HG02943 (cell line): ENCODE measurements at regions not wholly inside any gene's neighbourhood (a gene's known extent, or its start where the extent isn't known, plus 50 kb on each side); places are given as distances from the start of the nearest gene placed in this dataset.

Experiments
- ATAC-seq: cut with Tn5 transposase; IDR thresholded peaks from one replicate; pipeline ENCODE4 v1.9.1; 2021; ENCODE audit warnings: mild to moderate bottlenecking, low read depth, moderate library complexity; ENCODE audit not compliant: unreplicated experiment

DNA sequence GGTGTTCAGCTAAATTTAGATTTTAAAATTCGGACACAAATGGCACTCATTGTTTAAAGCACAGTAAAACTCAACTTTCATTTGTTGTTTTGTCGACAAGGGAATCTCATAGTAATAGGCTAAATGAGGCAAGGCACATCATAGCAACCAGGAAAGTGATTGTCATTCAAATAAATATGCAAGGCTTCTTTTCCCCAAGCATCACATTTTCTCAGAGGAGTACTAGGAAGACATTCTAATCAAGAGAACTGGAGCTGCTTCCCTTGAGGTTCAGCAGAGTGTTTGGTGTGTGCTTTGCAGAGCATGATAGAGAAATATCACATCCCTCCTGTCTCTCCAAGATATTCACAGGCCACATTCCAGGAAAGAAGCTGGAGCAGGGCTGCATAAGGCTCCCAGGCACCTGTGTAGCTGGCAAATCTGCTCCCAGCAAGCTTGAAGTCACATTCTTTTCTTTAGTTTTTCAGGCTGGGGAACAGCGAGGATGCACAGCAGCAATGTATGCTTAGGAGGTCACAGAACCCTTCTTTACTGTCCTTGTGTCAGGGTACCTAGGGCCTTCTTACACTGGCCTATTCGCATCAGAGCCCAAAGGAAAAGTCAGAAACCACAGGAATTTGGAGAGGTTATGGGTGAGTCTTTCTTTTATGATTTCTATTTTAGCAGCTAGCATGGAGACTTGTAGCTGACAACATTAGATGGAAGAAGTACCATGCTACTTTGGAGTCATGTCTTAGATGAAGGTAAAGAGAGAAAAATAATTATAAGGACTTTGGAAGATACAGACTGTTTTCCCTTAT lies 95.9 kb upstream of the HDAC9 start:
- ATAC-seq, result no peak

DNA sequence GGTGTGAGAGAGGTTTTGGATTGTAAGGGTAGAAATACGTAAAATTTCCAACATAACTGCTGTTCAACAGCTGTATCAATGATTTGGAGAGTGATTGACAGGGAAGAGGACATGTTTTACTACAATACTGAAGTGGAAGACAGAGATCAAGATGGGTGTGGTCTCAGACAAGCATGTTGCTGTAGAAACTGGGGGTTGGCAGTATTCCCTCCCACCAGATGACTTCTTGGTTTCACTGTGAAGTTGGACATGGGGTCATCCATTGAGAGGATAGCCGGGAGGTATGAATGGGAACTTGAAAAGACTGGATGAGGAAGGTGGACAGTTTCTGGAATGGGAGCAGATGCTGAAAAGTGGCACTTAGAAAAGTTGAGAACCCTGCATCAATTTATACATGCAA lies 95.3 kb upstream of the HDAC9 start:
- no peak for ATAC-seq

DNA sequence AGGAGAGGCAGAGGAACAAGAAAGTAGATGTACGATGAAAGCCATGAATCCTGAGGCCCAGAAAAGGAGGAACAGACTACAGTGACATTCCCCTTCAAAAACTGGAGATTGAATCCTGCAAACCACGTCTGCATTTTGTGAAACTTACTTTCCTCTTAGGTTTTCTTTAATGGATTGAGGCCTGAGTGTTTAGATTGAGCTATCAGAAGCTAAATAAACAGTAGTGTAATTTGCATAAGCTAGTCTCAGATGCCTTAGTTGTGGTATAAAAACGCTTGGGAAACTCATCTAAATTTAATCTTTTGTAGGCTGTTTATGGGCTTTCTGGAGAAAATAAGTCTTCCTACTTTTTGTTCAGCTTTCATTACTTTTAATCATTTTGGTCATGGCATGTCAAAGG lies 94.8 kb upstream of the HDAC9 start:
- ATAC-seq, result no peak

DNA sequence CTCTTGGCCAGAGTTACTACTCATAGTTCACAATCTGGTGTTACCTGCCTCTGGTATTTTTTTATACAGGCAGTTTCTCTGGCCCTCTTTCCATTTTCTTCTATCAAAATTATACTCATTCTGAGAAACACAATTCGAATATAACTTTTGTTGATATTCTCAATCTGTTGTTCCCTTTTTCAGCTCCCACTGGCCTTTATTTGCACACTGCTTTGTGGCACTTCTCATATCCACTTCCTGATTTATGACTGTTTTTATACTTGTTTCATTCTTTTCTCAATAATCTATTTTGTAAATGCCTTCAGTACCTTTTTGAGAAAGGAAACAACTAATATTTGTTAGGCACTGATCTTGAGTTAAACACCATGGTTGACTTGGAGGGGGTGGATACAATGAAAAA lies 93.8 kb upstream of the HDAC9 start:
- no peak for ATAC-seq

DNA sequence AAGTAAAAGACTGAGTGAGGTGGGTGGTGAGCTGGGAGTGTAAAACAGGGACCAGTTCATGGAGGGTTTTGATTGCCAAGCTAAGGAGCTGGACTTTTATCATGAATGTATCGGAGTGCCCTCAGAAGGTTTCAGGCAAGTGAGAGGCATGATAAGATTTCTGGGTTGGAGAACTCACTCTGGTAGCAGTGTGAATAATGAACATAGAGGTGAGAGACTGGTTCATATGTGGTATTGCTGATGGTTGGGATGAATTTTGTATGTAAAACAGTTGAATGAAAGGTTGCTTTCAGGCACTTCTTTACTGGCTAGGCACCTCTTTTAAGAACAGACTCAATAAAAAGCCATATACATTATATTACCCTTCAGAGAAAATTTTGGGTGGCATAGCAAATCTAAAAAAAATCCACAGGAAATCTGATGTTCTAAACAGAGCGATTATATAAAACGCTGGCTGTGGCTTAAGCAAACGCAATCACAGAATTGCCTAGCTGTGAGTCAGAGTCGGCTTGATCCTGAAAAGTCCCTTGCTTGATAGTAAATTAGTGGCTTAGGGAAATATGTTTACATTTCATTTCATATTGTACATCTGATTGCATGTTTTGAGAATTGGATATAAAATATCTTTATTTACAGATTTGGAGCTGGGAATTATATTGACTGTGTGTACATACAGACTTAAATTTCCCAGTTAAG lies 92.9 kb upstream of the HDAC9 start:
- ATAC-seq, result no peak

DNA sequence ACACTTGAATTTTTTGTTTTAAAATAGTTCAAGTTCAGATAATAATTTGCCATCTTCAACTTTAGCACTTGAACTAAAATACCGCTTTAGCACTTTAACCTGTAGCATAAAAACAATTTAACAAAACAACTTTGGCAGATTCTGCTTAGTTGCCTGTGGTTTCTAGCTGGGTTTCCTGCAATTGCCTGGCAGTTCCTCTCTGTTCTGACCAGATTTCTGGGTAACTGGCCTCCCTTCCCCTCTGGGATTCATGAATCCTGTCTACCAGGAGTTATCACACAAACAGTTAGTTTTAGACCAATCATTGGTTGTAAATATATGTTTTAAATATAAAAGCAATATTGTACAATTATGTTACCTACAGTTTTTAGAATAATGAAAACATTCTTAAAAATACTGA lies 89.8 kb upstream of the HDAC9 start:
- no peak for ATAC-seq

DNA sequence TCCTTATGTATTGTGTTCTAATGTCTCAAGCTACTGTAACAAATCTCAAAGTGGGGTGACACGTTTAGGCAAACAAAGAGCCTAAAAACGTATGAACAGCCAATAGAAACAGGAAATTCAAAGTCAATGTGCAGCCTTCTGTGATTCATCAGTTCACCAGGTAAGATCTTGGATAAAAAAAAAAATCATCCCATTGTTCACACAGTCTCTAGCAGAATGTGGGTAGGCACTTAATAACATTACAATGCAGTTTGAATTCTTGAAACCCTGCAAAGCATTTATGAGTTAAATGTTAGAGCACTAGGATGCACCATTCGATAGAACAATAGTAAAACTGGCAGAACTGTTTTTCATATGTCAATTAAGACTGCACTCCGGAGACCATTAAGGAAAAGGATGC lies 88.2 kb upstream of the HDAC9 start:
- ATAC-seq, result no peak

DNA sequence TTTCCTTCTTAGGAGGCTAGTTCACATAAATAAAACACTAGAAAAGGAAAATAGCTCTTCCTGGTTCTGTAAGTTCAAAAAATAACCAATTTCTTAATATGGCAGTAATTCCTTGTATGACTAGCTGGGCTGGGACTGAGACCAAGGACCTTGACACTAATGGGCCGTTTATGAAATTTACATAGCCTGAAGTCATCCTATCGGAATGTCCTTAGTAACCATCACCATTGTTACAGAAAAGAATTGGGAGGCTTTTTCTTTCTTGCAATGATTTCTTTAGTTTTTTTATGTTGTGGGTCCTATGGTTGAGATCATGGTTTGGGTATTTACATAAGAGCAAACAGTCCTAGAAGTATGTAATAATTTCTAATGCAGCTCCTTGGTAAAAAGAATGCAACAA lies 87.1 kb upstream of the HDAC9 start:
- no peak for ATAC-seq

DNA sequence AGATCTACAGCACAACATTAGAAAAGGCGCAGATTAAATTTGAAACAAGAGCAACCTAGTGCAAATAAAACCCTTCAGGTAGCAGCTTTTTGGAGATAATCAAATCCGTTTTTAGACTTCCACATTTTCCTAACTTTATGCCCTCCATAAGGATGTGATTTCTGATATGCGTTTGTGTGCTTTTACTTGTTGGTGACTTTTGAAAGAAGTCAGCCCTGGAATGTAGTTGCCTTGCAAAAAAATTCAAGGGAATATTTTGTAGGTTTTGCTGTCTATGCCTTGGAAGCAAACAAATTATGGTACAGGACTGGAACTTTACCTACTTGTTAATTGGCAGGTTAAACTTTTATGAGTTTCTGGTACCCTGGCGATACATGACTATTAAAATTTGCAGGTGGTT lies 86.7 kb upstream of the HDAC9 start:
- ATAC-seq, result no peak

DNA sequence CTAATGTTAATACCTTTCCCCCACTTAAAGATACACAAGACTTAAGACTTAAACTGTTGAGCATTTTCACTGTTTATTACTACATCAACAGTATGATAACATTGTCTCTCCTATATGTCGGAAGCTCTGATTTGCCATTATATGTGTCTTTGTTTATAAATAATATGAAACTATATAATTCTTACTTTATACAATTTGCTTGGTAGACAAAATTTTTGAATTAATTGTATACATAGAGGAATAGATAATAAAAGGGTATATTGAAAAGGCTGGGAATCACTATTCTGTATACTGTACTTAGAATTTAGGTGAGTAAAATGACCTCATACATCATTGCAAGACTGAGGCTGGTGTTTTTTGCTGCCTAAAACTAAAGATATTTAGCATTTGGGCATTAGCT lies 82.1 kb upstream of the HDAC9 start:
- no peak for ATAC-seq

DNA sequence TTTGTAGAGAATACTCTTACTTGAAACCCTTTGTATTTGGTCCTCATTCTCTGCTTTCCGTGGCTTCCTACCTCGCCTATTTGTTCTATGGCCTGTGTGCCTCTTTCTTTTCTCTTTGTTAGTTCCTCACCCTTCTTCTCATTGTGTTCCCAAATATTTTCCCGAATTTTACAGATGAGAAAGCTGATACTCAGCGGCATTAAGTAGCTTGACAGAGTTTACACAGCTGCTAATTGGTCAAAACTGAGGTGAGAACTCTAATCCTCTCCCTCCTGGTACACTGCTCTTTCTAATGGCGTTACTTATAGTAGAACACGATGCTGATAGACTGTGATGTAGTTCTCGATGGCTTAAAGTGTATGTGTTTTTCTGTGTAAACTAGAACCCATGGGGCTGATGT lies 80.7 kb upstream of the HDAC9 start:
- ATAC-seq, result no peak

DNA sequence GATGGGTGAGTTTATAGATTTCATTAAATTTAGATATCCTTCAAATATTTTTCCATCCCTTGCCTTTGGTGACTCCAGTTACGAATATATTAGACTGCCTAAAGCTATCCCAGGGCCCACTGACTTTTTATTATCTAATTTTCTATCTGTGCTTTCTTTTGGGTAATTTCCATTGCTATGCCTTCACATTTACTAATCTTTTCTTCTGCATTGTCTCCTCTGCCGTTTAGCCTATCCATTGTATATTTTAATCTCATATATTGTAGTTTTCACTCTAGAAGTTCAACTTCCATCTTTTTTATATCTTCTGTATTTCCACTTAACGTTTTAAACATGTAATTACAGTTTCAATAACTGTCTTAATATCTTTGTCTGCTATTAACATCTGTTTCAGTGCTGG lies 78.6 kb upstream of the HDAC9 start:
- no peak for ATAC-seq

DNA sequence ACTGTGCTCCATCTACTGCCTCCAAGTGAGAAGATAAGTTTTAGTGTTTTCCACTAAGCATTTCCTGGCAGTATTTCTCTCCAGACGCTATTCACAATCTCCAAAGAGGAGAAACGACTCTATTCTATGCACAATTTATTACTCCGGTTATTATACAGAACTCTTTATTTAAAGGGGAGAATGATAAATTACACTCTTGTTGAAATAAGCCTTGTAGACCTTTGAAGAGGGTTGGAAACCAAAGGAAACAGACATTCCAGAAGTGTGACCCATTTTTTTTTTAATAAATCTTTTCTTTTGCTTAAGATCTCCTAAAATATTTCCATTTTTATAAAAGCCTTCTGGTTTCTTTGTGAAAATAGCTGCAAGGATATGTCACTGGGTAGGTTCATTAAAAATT lies 76.1 kb upstream of the HDAC9 start:
- no peak for ATAC-seq

DNA sequence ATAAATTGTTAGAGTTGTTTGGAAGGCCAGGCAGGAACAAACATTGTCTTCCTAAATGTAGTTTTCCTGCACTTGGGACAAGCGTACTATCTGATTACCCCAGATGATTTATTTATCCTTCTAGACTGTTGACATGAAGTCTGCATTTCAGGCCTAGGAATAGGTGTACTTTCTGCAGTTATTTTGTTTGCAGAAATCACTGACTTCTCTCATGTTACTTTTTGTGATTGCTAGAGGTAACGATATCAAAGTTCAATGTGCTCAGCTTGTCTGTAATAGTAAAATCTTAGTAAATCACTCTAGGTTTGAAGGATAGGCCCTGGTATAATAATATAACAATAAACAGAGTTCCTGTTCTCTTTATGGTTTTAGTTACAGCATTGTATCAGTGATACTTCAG lies 75.4 kb upstream of the HDAC9 start:
- ATAC-seq, result no peak

DNA sequence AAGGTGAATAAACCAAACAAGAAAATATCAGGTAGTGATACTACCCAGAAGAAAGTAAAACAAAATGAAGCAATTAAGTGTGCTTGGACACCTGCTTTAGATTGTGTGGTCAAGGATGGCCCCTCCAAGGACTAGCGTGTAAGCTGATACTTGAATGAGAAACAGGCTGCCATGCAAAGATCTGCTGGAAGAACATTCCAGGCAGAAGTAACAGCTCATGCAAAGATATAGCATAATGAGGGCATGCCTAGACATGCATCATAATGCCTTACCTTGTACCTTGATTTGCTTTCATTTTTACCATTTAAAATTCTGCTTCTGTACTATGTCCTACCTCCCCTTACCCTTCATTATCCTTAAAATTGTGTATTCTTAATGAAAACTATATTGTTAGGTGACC lies 74.8 kb upstream of the HDAC9 start:
- ATAC-seq, result no peak

DNA sequence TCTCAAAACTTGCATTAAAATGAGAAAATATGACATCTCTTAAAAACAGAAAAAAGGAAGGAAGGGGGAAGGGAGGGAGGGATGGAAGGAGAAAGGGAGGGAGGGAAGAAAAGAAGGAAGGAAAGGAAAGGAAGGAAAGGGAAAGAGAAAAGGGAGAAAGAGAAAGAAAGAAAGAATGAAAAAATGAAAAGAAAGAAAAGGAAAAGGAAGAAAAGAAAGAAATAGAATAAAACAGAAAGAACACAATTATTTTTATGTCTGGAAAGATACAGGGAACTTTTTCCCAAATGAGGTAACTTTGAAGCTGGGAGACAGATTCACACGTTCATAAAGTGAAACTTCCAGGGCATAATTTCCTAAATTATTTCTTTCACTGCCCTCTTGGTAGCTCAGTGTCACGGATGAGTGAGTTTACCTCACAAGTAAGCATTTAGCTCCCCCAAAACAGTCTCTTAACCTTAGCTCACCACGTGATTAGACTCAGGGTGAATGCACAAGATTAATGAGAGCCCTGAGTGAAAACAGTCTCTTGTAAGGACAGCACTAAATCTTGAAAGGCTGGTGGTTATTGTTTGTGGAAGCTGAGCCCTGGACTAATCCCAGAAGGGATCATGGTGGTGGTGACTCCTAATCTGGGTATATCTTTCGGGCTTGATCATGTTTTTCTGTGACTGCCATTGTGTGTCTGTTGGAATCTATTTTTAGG lies 74.1 kb upstream of the HDAC9 start:
- no peak for ATAC-seq

DNA sequence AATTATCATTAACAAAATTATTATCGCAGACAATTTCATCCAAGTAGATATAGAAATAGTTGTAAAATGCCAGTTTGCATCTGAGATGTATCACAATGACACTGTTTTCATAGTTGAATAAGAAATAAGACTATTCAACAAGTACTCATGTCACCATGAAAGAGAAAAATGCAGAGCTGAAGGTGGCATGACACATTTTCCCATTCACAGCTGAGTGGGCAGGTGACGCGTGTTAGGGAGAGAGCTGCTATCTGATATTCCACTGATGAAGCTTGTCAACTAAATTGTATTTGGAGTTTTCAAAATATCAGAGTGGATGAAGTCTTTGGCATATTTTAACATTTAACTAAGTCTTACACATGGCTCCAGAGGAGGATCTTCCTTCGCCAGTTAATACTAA lies 70.3 kb upstream of the HDAC9 start:
- ATAC-seq, result no peak

DNA sequence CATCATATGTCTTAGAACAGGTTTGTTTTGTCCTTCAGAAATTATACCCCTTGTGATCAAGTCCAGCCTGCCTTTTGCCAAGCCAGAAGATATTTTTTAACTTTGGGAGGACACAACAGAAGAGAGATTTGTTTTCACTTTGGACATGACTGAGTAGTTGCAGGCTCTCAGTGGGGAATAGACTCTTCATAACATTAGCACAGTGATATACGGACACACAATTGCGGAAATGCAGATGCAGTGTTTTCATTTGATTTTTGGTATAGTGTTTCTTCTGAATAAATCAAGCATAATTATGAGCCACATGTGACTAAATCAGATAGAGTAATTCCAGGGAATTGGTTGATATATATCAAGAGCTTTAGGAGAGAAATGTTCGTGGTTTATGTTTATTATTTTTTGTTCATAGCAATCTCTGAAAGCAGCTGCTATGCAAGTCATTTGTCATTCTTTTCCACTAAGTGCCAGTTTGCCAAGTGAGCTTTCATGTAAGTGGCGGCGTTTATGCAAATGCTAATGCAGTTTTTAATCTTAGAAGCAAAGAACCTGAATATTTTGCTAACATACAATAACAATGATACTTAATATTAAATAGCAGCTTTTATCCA lies 69.6 kb upstream of the HDAC9 start:
- ATAC-seq, result no peak

DNA sequence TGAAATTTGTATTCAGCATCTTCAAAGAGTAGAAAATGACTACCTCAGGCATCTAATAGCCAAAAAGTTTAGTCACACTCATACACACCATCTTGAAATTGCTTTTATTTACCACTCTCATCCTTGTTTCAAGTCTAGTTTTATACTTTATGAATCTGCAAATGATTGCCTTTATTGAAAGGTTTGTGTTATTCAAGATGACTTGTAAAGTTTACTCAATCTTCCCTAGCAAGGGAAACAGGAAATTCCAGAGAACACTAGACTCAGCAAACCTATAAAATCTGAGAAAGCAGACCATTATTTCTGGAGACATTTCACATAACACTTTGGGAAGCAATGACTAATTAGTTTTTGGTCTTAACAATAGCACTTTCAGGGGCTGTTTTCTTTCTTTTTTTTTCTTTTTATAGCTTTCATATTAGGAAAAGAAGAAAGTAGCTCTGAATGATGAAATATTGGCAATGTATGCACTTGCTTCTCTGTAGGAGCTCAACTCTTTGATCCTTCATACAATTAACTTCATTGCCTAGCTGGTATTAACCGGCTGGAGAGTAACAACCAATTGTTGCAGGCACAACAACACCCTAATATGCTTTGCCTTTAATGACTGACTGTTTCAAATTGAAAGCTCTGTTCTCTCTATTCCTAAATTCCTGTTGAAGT lies 68.9 kb upstream of the HDAC9 start:
- no peak for ATAC-seq

DNA sequence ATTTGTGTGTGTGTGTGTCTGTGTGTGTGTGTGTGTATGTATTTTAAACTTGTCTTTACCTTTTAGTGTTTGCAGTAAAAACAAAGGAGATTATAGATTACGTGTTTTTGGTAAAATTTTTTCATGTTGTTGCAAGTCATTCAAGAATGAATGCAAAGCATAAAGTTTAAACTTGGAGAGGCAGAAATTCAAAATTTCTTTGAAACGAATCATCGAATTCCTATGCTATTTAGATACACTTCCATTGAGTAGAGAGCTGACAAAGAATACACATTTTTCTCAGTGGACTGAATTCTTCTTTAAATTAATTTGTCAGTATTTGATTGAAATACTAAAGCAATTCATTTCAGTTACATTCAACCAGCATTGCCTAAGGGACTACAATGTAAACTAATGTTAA lies 66.0 kb upstream of the HDAC9 start:
- no peak for ATAC-seq

DNA sequence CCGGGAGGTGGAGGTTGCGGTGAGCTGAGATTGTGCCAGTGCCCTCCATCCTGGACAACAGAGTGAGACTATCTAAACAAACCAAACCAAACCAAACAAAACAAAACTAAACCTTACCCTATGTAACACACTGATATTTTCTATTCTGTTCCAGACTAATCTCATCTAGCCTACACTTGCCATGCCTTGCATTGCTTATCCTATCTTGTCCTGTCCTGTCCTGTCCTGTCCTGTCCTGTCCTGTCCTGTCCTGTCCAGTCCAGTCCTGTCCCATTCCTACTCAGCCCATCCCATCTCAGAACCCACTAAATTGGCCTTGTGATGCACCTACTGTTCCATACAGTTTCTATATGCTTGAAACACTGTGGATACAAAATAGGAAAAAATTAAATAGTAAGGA lies 64.7 kb upstream of the HDAC9 start:
- ATAC-seq, result no peak
